HT-29 (cell line): ENCODE measurements at regions not wholly inside any gene's neighbourhood (a gene's known extent, or its start where the extent isn't known, plus 50 kb on each side); places are given as distances from the start of the nearest gene placed in this dataset.
"Not testable (repeated sequence)": the region's sequence is repeated elsewhere in the genome, so short reads cannot be mapped to it uniquely, and the experiment has no call there.

Experiments
- DNase-seq: peaks from one replicate; pipeline ENCODE4 v3.0.0-alpha.2; 2015; ENCODE audit warnings: low spot score

GRCh38 chr2:58475756-58476155 is 234.6 kb upstream of the FANCL start:
- DNase-seq, result no peak

GRCh38 chr2:58473165-58473564 is 232.0 kb upstream of the FANCL start:
- DNase-seq, result no peak

- no peak for DNase-seq
Measured at GRCh38 chr2:58466804-58467203, 225.7 kb upstream of the FANCL start.

- not testable (repeated sequence) for DNase-seq
Measured at GRCh38 chr2:58466021-58466420, 224.9 kb upstream of the FANCL start.

- DNase-seq, result no peak
Measured at GRCh38 chr2:58460670-58461069, 219.5 kb upstream of the FANCL start.

- DNase-seq, result no peak
Measured at GRCh38 chr2:58449286-58450010, 208.3 kb upstream of the FANCL start.

- no peak for DNase-seq
Measured at GRCh38 chr2:58448845-58449244, 207.7 kb upstream of the FANCL start.

- DNase-seq, result peak; percentile 88
Measured at GRCh38 chr2:58448065-58448507, 207.0 kb upstream of the FANCL start.

GRCh38 chr2:58447586-58447985 is 206.5 kb upstream of the FANCL start:
- no peak for DNase-seq

- no peak for DNase-seq
Measured at GRCh38 chr2:58441643-58442042, 200.5 kb upstream of the FANCL start.

- DNase-seq, result peak; percentile 22
Measured at GRCh38 chr2:58436872-58437271, 195.7 kb upstream of the FANCL start.

GRCh38 chr2:58435246-58435645 is 194.1 kb upstream of the FANCL start:
- no peak for DNase-seq

- no peak for DNase-seq
Measured at GRCh38 chr2:58434692-58435091, 193.6 kb upstream of the FANCL start.

GRCh38 chr2:58432491-58433170 is 191.5 kb upstream of the FANCL start:
- DNase-seq, result peak; percentile 53

GRCh38 chr2:58429014-58429875 is 188.1 kb upstream of the FANCL start:
- no peak for DNase-seq

GRCh38 chr2:58428096-58429013 is 187.2 kb upstream of the FANCL start:
- no peak for DNase-seq

GRCh38 chr2:58427572-58428095 is 186.5 kb upstream of the FANCL start:
- no peak for DNase-seq

GRCh38 chr2:58425368-58425767 is 184.2 kb upstream of the FANCL start:
- DNase-seq, result no peak

- peak; percentile 5 for DNase-seq
Measured at GRCh38 chr2:58419983-58420382, 178.9 kb upstream of the FANCL start.

- no peak for DNase-seq
Measured at GRCh38 chr2:58416696-58417095, 175.6 kb upstream of the FANCL start.

GRCh38 chr2:58414506-58414905 is 173.4 kb upstream of the FANCL start:
- no peak for DNase-seq
